Activated CD8-positive, alpha-beta memory T cell treated with anti-CD3 and anti-CD28 coated beads, Interleukin-2, amount 10 ng/mL, durations not matched to agents 7 days and 5 days (primary cell): ENCODE measurements at regions not wholly inside any gene's neighbourhood (a gene's known extent, or its start where the extent isn't known, plus 50 kb on each side); places are given as distances from the start of the nearest gene placed in this dataset.

ENCODE experiments used
- ATAC-seq: fragments of 150-1000 bp; cut with Tn5 transposase; one replicate; pipeline ENCODE4 v1.10.0; 2021; ENCODE audit warnings: moderate library complexity
- CTCF ChIA-PET: fragments of 350-600 bp; sonication (Branson Sonifier 250); formaldehyde crosslinking; loops from one replicate; lab custom pipeline; 2021; ENCODE audit warnings: antibody characterized with exemption; lab: Charles Lee
- DNase-seq: peaks from one replicate; pipeline ENCODE4 v3.0.0-alpha.2; 2020
- H3K27ac Mint-ChIP-seq: one replicate; pipeline ENCODE4 v1.8.0; 2021; ENCODE audit warnings: mild to moderate bottlenecking, mixed read lengths
- H3K27me3 Mint-ChIP-seq: one replicate; pipeline ENCODE4 v1.8.0; 2021; ENCODE audit warnings: mixed read lengths
- H3K36me3 Mint-ChIP-seq: one replicate; pipeline ENCODE4 v1.8.0; 2021; ENCODE audit warnings: mild to moderate bottlenecking, mixed read lengths
- H3K4me1 Mint-ChIP-seq: one replicate; pipeline ENCODE4 v1.8.0; 2021; ENCODE audit warnings: mixed read lengths
- H3K4me3 Mint-ChIP-seq: one replicate; pipeline ENCODE4 v1.8.0; 2021; ENCODE audit warnings: mild to moderate bottlenecking, moderate library complexity, mixed read lengths
- H3K9me3 Mint-ChIP-seq: one replicate; pipeline ENCODE4 v1.8.0; 2022; ENCODE audit warnings: low read depth, mixed read lengths

DNA sequence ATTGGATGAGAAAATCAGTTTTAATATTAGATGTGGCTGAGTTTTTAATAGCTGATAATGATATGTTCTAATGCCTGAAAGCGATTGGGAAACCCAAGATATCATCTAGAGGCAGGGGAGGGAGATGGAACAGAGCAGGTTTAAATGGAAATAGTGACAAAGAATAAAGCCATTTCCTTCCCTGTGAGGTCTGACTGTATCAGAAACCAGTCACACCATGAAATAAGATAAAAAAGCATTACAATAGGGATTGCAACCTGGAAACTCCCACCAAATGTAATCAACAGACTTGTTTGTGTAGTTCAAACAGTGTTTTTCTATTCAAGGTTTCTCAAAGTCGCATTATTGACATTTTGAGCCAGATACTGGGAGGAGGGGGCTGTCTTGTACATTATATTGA lies 110.1 kb upstream of the SMIM23 start:
- no peaks in the 10 kb centered on the region for H3K4me1 Mint-ChIP-seq
- CTCF ChIA-PET = no interaction called here
- ATAC-seq = no peak

GRCh38 chr5:171676286-171676944 lies 109.2 kb upstream of the SMIM23 start:
- ATAC-seq (no peak), DNase-seq (no peak)
- CTCF ChIA-PET = no interaction called here
- H3K27ac Mint-ChIP-seq = no peak overlapping the region
- no peaks in the 10 kb centered on the region for H3K36me3 Mint-ChIP-seq
- peaks cover 22% of the 10 kb centered on the region for H3K27me3 Mint-ChIP-seq
- no peaks in the 10 kb centered on the region for H3K9me3 Mint-ChIP-seq
- no peaks in the 10 kb centered on the region for H3K4me1 Mint-ChIP-seq
- no peak overlapping the region for H3K4me3 Mint-ChIP-seq

More for the DNA sequence above, 110.1 kb upstream of the SMIM23 start:
- no peak for DNase-seq
- no peaks in the 10 kb centered on the region for H3K36me3 Mint-ChIP-seq
- H3K4me3 Mint-ChIP-seq = no peak overlapping the region
- H3K27ac Mint-ChIP-seq = no peak overlapping the region
- no peaks in the 10 kb centered on the region for H3K9me3 Mint-ChIP-seq
- H3K27me3 Mint-ChIP-seq = peaks cover 26% of the 10 kb centered on the region

DNA sequence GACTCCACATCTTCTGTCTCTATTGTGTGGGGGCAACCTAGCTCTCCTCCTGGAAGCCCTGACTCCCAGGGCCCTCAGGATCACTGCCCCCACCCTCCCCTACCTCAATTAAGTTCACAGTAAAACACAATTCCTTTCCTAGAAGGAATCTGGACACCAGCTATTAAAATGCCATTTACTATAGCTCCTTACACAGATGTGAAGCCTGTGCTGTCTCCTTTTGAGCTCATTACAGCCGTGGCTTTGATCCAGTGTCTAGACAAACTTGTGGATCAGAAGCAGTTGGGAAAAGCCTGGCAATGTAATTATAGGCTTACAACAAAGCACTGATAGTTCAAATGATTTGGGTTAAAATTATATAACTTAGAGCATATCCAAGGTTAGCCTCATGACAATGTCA lies 107.0 kb upstream of the SMIM23 start:
- ATAC-seq = no peak
- CTCF ChIA-PET = no interaction called here
- DNase-seq = peak; percentile 11
- Mint-ChIP-seq H3K27ac (no peak overlapping the region), H3K27me3 (peaks cover 19% of the 10 kb centered on the region), H3K4me3 (no peak overlapping the region), H3K4me1 (no peaks in the 10 kb centered on the region), H3K36me3 (no peaks in the 10 kb centered on the region), H3K9me3 (no peaks in the 10 kb centered on the region)

GRCh38 chr5:171680485-171680884 lies 105.1 kb upstream of the SMIM23 start:
- CTCF ChIA-PET = interaction anchor here (0.6 kb wide), 1 partner anchor 842 kb away, joined by 3 read pairs; no protein-coding TSS in a partner anchor
- peaks cover 12% of the 10 kb centered on the region for H3K27me3 Mint-ChIP-seq
- H3K4me1 Mint-ChIP-seq = no peaks in the 10 kb centered on the region
- ATAC-seq = no peak
- DNase-seq = no peak
- no peaks in the 10 kb centered on the region for H3K9me3 Mint-ChIP-seq
- H3K4me3 Mint-ChIP-seq = no peak overlapping the region
- H3K27ac Mint-ChIP-seq = no peak overlapping the region
- H3K36me3 Mint-ChIP-seq = no peaks in the 10 kb centered on the region

GRCh38 chr5:171681061-171681460 lies 104.6 kb upstream of the SMIM23 start:
- peaks cover 9% of the 10 kb centered on the region for H3K27me3 Mint-ChIP-seq
- H3K36me3 Mint-ChIP-seq = no peaks in the 10 kb centered on the region
- no peaks in the 10 kb centered on the region for H3K9me3 Mint-ChIP-seq
- no peaks in the 10 kb centered on the region for H3K4me1 Mint-ChIP-seq
- no peak for ATAC-seq
- no peak for DNase-seq
- no peak overlapping the region for H3K4me3 Mint-ChIP-seq
- H3K27ac Mint-ChIP-seq = no peak overlapping the region
- CTCF ChIA-PET = interaction anchor here (0.6 kb wide), 1 partner anchor 842 kb away, joined by 3 read pairs; no protein-coding TSS in a partner anchor

- DNase-seq (no peak), ATAC-seq (no peak)
- Mint-ChIP-seq H3K4me3 (no peak overlapping the region), H3K36me3 (no peaks in the 10 kb centered on the region), H3K4me1 (no peaks in the 10 kb centered on the region), H3K27me3 (peaks cover 5% of the 10 kb centered on the region), H3K9me3 (no peaks in the 10 kb centered on the region), H3K27ac (no peak overlapping the region)
- CTCF ChIA-PET = no interaction called here
Observed at GRCh38 chr5:171681677-171682076, 103.9 kb upstream of the SMIM23 start.

GRCh38 chr5:171682801-171683200 lies 102.8 kb upstream of the SMIM23 start:
- H3K27me3 Mint-ChIP-seq = peaks cover 2% of the 10 kb centered on the region
- CTCF ChIA-PET = no interaction called here
- DNase-seq (no peak), ATAC-seq (no peak)
- no peaks in the 10 kb centered on the region for H3K9me3 Mint-ChIP-seq
- no peaks in the 10 kb centered on the region for H3K36me3 Mint-ChIP-seq
- H3K4me1 Mint-ChIP-seq = no peaks in the 10 kb centered on the region
- H3K27ac Mint-ChIP-seq = no peak overlapping the region
- no peak overlapping the region for H3K4me3 Mint-ChIP-seq

GRCh38 chr5:171684169-171684568 lies 101.4 kb upstream of the SMIM23 start:
- no peaks in the 10 kb centered on the region for H3K4me1 Mint-ChIP-seq
- ATAC-seq (no peak), DNase-seq (no peak)
- no peaks in the 10 kb centered on the region for H3K9me3 Mint-ChIP-seq
- no peaks in the 10 kb centered on the region for H3K36me3 Mint-ChIP-seq
- H3K4me3 Mint-ChIP-seq = no peak overlapping the region
- CTCF ChIA-PET = no interaction called here
- H3K27ac Mint-ChIP-seq = no peak overlapping the region
- peaks cover 2% of the 10 kb centered on the region for H3K27me3 Mint-ChIP-seq

GRCh38 chr5:171688696-171689495 lies 96.7 kb upstream of the SMIM23 start:
- H3K4me3 Mint-ChIP-seq = no peak overlapping the region
- H3K4me1 Mint-ChIP-seq = no peaks in the 10 kb centered on the region
- DNase-seq (peak; percentile 22), ATAC-seq (no peak)
- H3K9me3 Mint-ChIP-seq = no peaks in the 10 kb centered on the region
- peaks cover under 1% of the 10 kb centered on the region for H3K27me3 Mint-ChIP-seq
- CTCF ChIA-PET = no interaction called here
- no peak overlapping the region for H3K27ac Mint-ChIP-seq
- H3K36me3 Mint-ChIP-seq = no peaks in the 10 kb centered on the region

- no peaks in the 10 kb centered on the region for H3K4me1 Mint-ChIP-seq
- DNase-seq (no peak), ATAC-seq (no peak)
- peaks cover 2% of the 10 kb centered on the region for H3K27me3 Mint-ChIP-seq
- no peaks in the 10 kb centered on the region for H3K9me3 Mint-ChIP-seq
- no peak overlapping the region for H3K4me3 Mint-ChIP-seq
- CTCF ChIA-PET = no interaction called here
- no peak overlapping the region for H3K27ac Mint-ChIP-seq
- H3K36me3 Mint-ChIP-seq = no peaks in the 10 kb centered on the region
Observed at GRCh38 chr5:171689853-171690417, 95.7 kb upstream of the SMIM23 start.

DNA sequence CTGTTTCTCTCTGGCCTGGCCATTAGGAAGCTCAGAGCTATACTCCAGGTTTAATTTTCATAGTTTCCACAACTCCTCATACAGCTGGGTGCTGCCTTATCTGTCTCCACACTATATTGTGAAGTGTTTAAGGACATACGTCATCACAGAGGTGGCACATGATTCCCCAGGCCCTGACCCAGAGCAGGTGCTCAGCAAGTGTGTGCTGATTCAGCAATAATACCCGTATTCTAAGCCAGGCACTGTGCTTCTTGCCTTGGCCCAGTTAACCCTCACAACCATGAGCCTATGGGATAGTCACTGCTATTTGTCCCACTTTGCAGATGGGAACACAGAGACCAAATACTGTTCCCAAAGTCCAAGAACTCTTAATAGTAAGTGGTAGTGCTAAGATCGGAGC lies 93.5 kb upstream of the SMIM23 start:
- no peaks in the 10 kb centered on the region for H3K4me1 Mint-ChIP-seq
- no peak overlapping the region for H3K4me3 Mint-ChIP-seq
- DNase-seq = no peak
- no peaks in the 10 kb centered on the region for H3K36me3 Mint-ChIP-seq
- no peak overlapping the region for H3K27ac Mint-ChIP-seq
- H3K27me3 Mint-ChIP-seq = peaks cover 2% of the 10 kb centered on the region
- CTCF ChIA-PET = no interaction called here
- ATAC-seq = no peak
- no peaks in the 10 kb centered on the region for H3K9me3 Mint-ChIP-seq

DNA sequence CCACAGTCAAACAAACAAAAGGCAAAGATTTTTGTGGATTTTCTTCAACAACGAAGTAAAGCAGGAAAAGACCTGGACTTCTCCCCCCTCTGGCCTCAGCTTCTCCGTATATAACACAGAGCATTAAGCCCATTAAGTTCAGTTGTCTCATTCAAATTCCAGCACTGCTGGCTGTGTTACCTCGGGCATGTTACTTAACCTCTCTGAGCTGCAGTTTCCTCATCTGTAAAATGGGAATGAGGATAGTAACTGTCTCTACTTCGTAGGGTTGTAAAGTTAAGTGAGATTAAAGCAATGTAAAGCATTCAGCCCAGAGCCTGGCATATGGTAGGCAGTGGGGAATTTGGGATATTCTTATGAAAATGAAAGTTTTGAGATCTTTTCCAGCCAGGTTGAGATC lies 92.7 kb upstream of the SMIM23 start:
- ATAC-seq (no peak), DNase-seq (no peak)
- Mint-ChIP-seq H3K27me3 (peaks cover 2% of the 10 kb centered on the region), H3K27ac (no peak overlapping the region), H3K4me3 (no peak overlapping the region), H3K36me3 (no peaks in the 10 kb centered on the region), H3K4me1 (no peaks in the 10 kb centered on the region), H3K9me3 (no peaks in the 10 kb centered on the region)
- CTCF ChIA-PET = no interaction called here

DNA sequence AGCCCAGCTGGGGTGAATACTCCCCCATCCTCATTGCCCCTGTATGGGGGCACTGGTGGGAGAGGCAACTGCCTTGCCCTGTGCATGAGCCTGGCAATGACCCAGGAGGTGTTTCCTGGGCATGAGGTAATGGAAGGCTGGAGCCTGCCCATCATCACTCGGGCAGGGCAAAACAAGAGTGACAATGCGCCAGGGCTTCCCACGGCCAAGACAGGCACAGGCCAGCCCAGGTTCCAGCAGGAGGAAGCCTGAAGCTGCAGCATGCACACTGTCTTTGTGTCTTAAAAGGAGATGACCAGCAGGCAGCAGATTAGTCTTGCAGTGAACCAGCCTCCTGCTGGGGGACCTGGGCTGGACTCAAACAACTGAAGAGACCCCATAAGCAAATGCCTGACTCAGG lies 92.2 kb upstream of the SMIM23 start:
- Mint-ChIP-seq H3K27me3 (peaks cover 2% of the 10 kb centered on the region), H3K36me3 (no peaks in the 10 kb centered on the region), H3K27ac (no peak overlapping the region), H3K4me3 (no peak overlapping the region), H3K4me1 (no peaks in the 10 kb centered on the region), H3K9me3 (no peaks in the 10 kb centered on the region)
- CTCF ChIA-PET = no interaction called here
- no peak for DNase-seq
- no peak for ATAC-seq

GRCh38 chr5:171695804-171696203 lies 89.8 kb upstream of the SMIM23 start:
- Mint-ChIP-seq H3K4me3 (no peak overlapping the region), H3K27ac (no peak overlapping the region), H3K9me3 (no peaks in the 10 kb centered on the region), H3K4me1 (no peaks in the 10 kb centered on the region), H3K27me3 (peaks cover 2% of the 10 kb centered on the region), H3K36me3 (no peaks in the 10 kb centered on the region)
- CTCF ChIA-PET = no interaction called here
- DNase-seq (no peak), ATAC-seq (no peak)
